T follicular helper cell (primary cell): ENCODE measurements at regions not wholly inside any gene's neighbourhood (a gene's known extent, or its start where the extent isn't known, plus 50 kb on each side); places are given as distances from the start of the nearest gene placed in this dataset.
"Not testable (repeated sequence)": the region's sequence is repeated elsewhere in the genome, so short reads cannot be mapped to it uniquely, and the experiment has no call there.

Source experiments
- DNase-seq: peaks from one replicate; pipeline ENCODE4 v3.0.0-alpha.2; 2020; ENCODE audit warnings: low read depth

GRCh38 chr1:96865731-96866685, 144.4 kb downstream of the PTBP2 start:
- DNase-seq: no peak

- DNase-seq: no peak
Measured at GRCh38 chr1:96872757-96873156, 151.2 kb downstream of the PTBP2 start.

GRCh38 chr1:96878640-96879039, 157.1 kb downstream of the PTBP2 start:
- DNase-seq: no peak

GRCh38 chr1:96880626-96881025, 159.0 kb downstream of the PTBP2 start:
- no peak for DNase-seq

GRCh38 chr1:96882096-96882495, 160.5 kb downstream of the PTBP2 start:
- no peak for DNase-seq

GRCh38 chr1:96886474-96886873, 164.9 kb downstream of the PTBP2 start:
- DNase-seq: no peak

- DNase-seq: no peak
Measured at GRCh38 chr1:96887501-96887900, 165.9 kb downstream of the PTBP2 start.

- no peak for DNase-seq
Measured at GRCh38 chr1:96901783-96902363, 180.3 kb downstream of the PTBP2 start.

GRCh38 chr1:96912248-96912647, 190.7 kb downstream of the PTBP2 start:
- DNase-seq: no peak

GRCh38 chr1:96915701-96916100, 194.1 kb downstream of the PTBP2 start:
- not testable (repeated sequence) for DNase-seq

GRCh38 chr1:96918406-96918805, 196.8 kb downstream of the PTBP2 start:
- no peak for DNase-seq

GRCh38 chr1:96922181-96922580, 200.6 kb downstream of the PTBP2 start:
- no peak for DNase-seq

GRCh38 chr1:96923753-96924152, 202.2 kb downstream of the PTBP2 start:
- DNase-seq: no peak

GRCh38 chr1:96926176-96926575, 204.6 kb downstream of the PTBP2 start:
- DNase-seq: no peak

GRCh38 chr1:96927125-96927524, 205.5 kb downstream of the PTBP2 start:
- DNase-seq: no peak

GRCh38 chr1:96931136-96931535, 209.6 kb downstream of the PTBP2 start:
- DNase-seq: no peak

- DNase-seq: no peak
Measured at GRCh38 chr1:96934282-96934681, 212.7 kb downstream of the PTBP2 start.

GRCh38 chr1:96944432-96945092, 223.0 kb downstream of the PTBP2 start:
- DNase-seq: no peak

- no peak for DNase-seq
Measured at GRCh38 chr1:96945509-96946084, 224.0 kb downstream of the PTBP2 start.

- DNase-seq: no peak
Measured at GRCh38 chr1:96955307-96956012, 233.9 kb downstream of the PTBP2 start.

- DNase-seq: no peak
Measured at GRCh38 chr1:96962216-96962615, 240.6 kb downstream of the PTBP2 start.

- DNase-seq: no peak
Measured at GRCh38 chr1:96962751-96963211, 241.2 kb downstream of the PTBP2 start.
